H9 (cell line): ENCODE measurements at regions not wholly inside any gene's neighbourhood (a gene's known extent, or its start where the extent isn't known, plus 50 kb on each side); places are given as distances from the start of the nearest gene placed in this dataset.

Source experiments
- DNase-seq: peaks from one replicate; pipeline ENCODE4 v3.0.0-alpha.2; 2017
- H2AFZ ChIP-seq: one replicate; pipeline ENCODE4 v1.6.1; 2013; ENCODE audit warnings: mild to moderate bottlenecking, low read length, control low read depth, moderate library complexity
- H2AK5ac ChIP-seq: 2 replicates; pipeline ENCODE4 v1.6.1; 2013; ENCODE audit warnings: low read length, control low read depth, mixed read lengths; ENCODE audit not compliant: insufficient read length
- H2BK120ac ChIP-seq: one replicate; pipeline ENCODE4 v1.6.1; 2013; ENCODE audit warnings: low read depth, mild to moderate bottlenecking, low read length, control low read depth, inconsistent platforms; ENCODE audit not compliant: poor library complexity, severe bottlenecking
- H2BK12ac ChIP-seq: 2 replicates; pipeline ENCODE4 v1.6.1; 2013; ENCODE audit warnings: low read length, control low read depth, mixed read lengths, low read depth; ENCODE audit not compliant: insufficient read length
- H2BK15ac ChIP-seq: 2 replicates; pipeline ENCODE4 v1.6.1; 2013; ENCODE audit warnings: low read depth, low read length, control low read depth
- H2BK20ac ChIP-seq: one replicate; pipeline ENCODE4 v1.6.1; 2013; ENCODE audit warnings: low read depth, mild to moderate bottlenecking, low read length, control low read depth, inconsistent platforms; ENCODE audit not compliant: poor library complexity, severe bottlenecking
- H2BK5ac ChIP-seq: 2 replicates; pipeline ENCODE4 v1.6.1; 2013; ENCODE audit warnings: low read length, control low read depth, mixed read lengths; ENCODE audit not compliant: insufficient read length
- H3K14ac ChIP-seq: 2 replicates; pipeline ENCODE4 v1.6.1; 2013; ENCODE audit warnings: low read length, control low read depth; ENCODE audit not compliant: insufficient read depth
- H3K18ac ChIP-seq: 2 replicates; pipeline ENCODE4 v1.6.1; 2013; ENCODE audit warnings: low read depth, mild to moderate bottlenecking, mixed read lengths, low read length, control low read depth; ENCODE audit not compliant: insufficient read length
- H3K23ac ChIP-seq: 2 replicates; pipeline ENCODE4 v1.6.1; 2013; ENCODE audit warnings: low read length, control low read depth, mixed read lengths, low read depth; ENCODE audit not compliant: insufficient read length
- H3K23me2 ChIP-seq: 2 replicates; pipeline ENCODE4 v1.6.1; 2013; ENCODE audit warnings: low read depth, mild to moderate bottlenecking, mixed read lengths, low read length, control low read depth; ENCODE audit not compliant: insufficient read length, poor library complexity, severe bottlenecking
- H3K27ac ChIP-seq: 2 replicates; pipeline ENCODE4 v1.5.1; 2013; ENCODE audit warnings: low read length, control low read depth, mixed read lengths, low read depth; ENCODE audit not compliant: insufficient read length
- H3K27me3 ChIP-seq: 2 replicates; pipeline ENCODE4 v1.6.1; 2013; ENCODE audit warnings: low read length, control low read depth, inconsistent platforms; ENCODE audit not compliant: insufficient read depth
- H3K4ac ChIP-seq: 2 replicates; pipeline ENCODE4 v1.6.1; 2013; ENCODE audit warnings: low read depth, mild to moderate bottlenecking, control low read depth, inconsistent platforms, low read length, moderate library complexity
- H3K4me1 ChIP-seq: 2 replicates; pipeline ENCODE4 v1.6.1; 2013; ENCODE audit warnings: low read length, control low read depth, inconsistent platforms; ENCODE audit not compliant: insufficient read depth
- H3K4me2 ChIP-seq: 2 replicates; pipeline ENCODE4 v1.6.1; 2013; ENCODE audit warnings: low read length, control low read depth, mixed read lengths; ENCODE audit not compliant: insufficient read length, insufficient read depth
- H3K56ac ChIP-seq: 2 replicates; pipeline ENCODE4 v1.6.1; 2013; ENCODE audit warnings: low read depth, mild to moderate bottlenecking, mixed read lengths, low read length, control low read depth; ENCODE audit not compliant: insufficient read length
- H3K79me1 ChIP-seq: 2 replicates; pipeline ENCODE4 v1.6.1; 2013; ENCODE audit warnings: low read depth, mild to moderate bottlenecking, moderate library complexity, low read length, control low read depth, inconsistent platforms; ENCODE audit not compliant: insufficient read depth, poor library complexity, severe bottlenecking
- H3K79me2 ChIP-seq: 2 replicates; pipeline ENCODE4 v1.6.1; 2013; ENCODE audit warnings: low read length, control low read depth, inconsistent platforms; ENCODE audit not compliant: insufficient read depth
- H3K9ac ChIP-seq: 2 replicates; pipeline ENCODE4 v1.6.1; 2013; ENCODE audit warnings: low read length, control low read depth, mixed read lengths; ENCODE audit not compliant: insufficient read length; ENCODE audit errors: extremely low read depth
- H3K9me3 ChIP-seq: one replicate; pipeline ENCODE4 v1.6.1; 2013; ENCODE audit warnings: low read depth, low read length, inconsistent platforms; ENCODE audit not compliant: control insufficient read depth
- H3T11ph ChIP-seq: one replicate; pipeline ENCODE4 v1.6.1; 2013; ENCODE audit warnings: mild to moderate bottlenecking, low read length, control low read depth, inconsistent platforms
- H4K20me1 ChIP-seq: one replicate; pipeline ENCODE4 v1.6.1; 2013; ENCODE audit not compliant: control insufficient read depth, insufficient read length, insufficient read depth
- H4K5ac ChIP-seq: 2 replicates; pipeline ENCODE4 v1.6.1; 2013; ENCODE audit warnings: low read depth, mild to moderate bottlenecking, mixed read lengths, low read length, control low read depth; ENCODE audit not compliant: insufficient read length
- H4K8ac ChIP-seq: replicated peaks from 2 replicates; pipeline ENCODE4 v1.6.1; 2013; ENCODE audit warnings: low read length, control low read depth, mixed read lengths, low read depth; ENCODE audit not compliant: insufficient read length
- H4K91ac ChIP-seq: 2 replicates; pipeline ENCODE4 v1.6.1; 2013; ENCODE audit warnings: low read depth, mild to moderate bottlenecking, moderate library complexity, mixed read lengths, low read length, control low read depth; ENCODE audit not compliant: insufficient read length
- H3K27ac Mint-ChIP-seq, 3 experiments: 2 replicates in 2 of 3; 3 replicates in 1 of 3; pipeline ENCODE4 v1.8.0; 2020 to 2021; ENCODE audit warnings: mixed read lengths in 3 of 3, mild to moderate bottlenecking in 1 of 3, moderate library complexity in 1 of 3
- H3K27me3 Mint-ChIP-seq: 2 replicates; pipeline ENCODE4 v1.8.0; 2021; ENCODE audit warnings: low read depth, mild to moderate bottlenecking, moderate library complexity, mixed read lengths
- H3K36me3 Mint-ChIP-seq, 3 experiments: 2 replicates in 2 of 3; 3 replicates in 1 of 3; pipeline ENCODE4 v1.8.0; 2020 to 2021; ENCODE audit warnings: low read depth in 3 of 3, mixed read lengths in 3 of 3; ENCODE audit not compliant: insufficient read depth in 1 of 3
- H3K4me1 Mint-ChIP-seq, 2 experiments: 2 replicates each; pipeline ENCODE4 v1.8.0; 2020; ENCODE audit warnings: mixed read lengths in 2 of 2
- H3K4me3 Mint-ChIP-seq, 2 experiments: 2 replicates in 1 of 2; 3 replicates in 1 of 2; pipeline ENCODE4 v1.8.0; 2020 to 2021; ENCODE audit warnings: mild to moderate bottlenecking in 2 of 2, mixed read lengths in 2 of 2, moderate library complexity in 1 of 2
- H3K9me3 Mint-ChIP-seq, 2 experiments: 2 replicates in 1 of 2; 3 replicates in 1 of 2; pipeline ENCODE4 v1.8.0; 2020; ENCODE audit warnings: mild to moderate bottlenecking in 2 of 2, mixed read lengths in 2 of 2, moderate library complexity in 1 of 2
- CTCF ChIP-seq: fragments of 200-600 bp; sonication (generic); conservative IDR thresholded peaks from 3 replicates; pipeline ENCODE4 v1.8.0; 2021; ENCODE audit warnings: antibody characterized with exemption, mild to moderate bottlenecking
- WGBS: extraction: QIAGEN DNeasy Blood & Tissue Kit; methylation state at CpG from one replicate; pipeline ENCODE4 v1.1.7; 2013; ENCODE audit warnings: missing lambda C conversion rate, low lambda C conversion rate, mixed read lengths; ENCODE audit not compliant: insufficient read length; ENCODE audit errors: extremely low coverage; 5-methylcytosine and 5-hydroxymethylcytosine counted together

GRCh38 chr17:33396818-33397217 lies 103.7 kb upstream of the ASIC2 start:
- Histone ChIP-seq H3K27ac (no peak overlapping the region), H3K4me2 (no peak overlapping the region), H4K8ac (no peak overlapping the region), H3K4me1 (no peaks in the 10 kb centered on the region), H3K18ac (no peak overlapping the region), H4K5ac (no peak overlapping the region), H2AFZ (no peak overlapping the region), H3K4ac (no peak overlapping the region), H3K79me1 (no peaks in the 10 kb centered on the region), H3K9ac (no peak overlapping the region), H2BK20ac (no peak overlapping the region), H3K79me2 (no peaks in the 10 kb centered on the region), H4K91ac (no peak overlapping the region), H2BK12ac (no peak overlapping the region), H3K23me2 (no peaks in the 10 kb centered on the region), H2BK120ac (no peak overlapping the region), H3K9me3 (no peaks in the 10 kb centered on the region), H3K27me3 (no peaks in the 10 kb centered on the region; the same call in 1 of the 2 replicates), H3K23ac (no peak overlapping the region), H2BK15ac (no peak overlapping the region), H3K14ac (no peak overlapping the region), H2AK5ac (no peak overlapping the region), H3K56ac (no peak overlapping the region), H4K20me1 (no peaks in the 10 kb centered on the region), H3T11ph (no peak overlapping the region), H2BK5ac (no peak overlapping the region)
- Mint-ChIP-seq H3K27me3 (peaks cover 25% of the 10 kb centered on the region), H3K4me3 (no peak overlapping the region), H3K36me3 (no peaks in the 10 kb centered on the region; a peak in 2 of 7 replicates), H3K4me1 (peaks cover 0 to 3% of the 10 kb centered on the region in 2 experiments; a peak in 1 of 4 replicates), H3K27ac (no peak overlapping the region), H3K9me3 (no peaks in the 10 kb centered on the region; a peak in 2 of 5 replicates)
- no CpG with 5 or more reads among the region's 3 CpGs for WGBS
- DNase-seq = no peak
- no peak for TF ChIP-seq CTCF
